Daoy (cell line): ENCODE measurements at regions not wholly inside any gene's neighbourhood (a gene's known extent, or its start where the extent isn't known, plus 50 kb on each side); places are given as distances from the start of the nearest gene placed in this dataset.

ENCODE experiments used
- DNase-seq: peaks from one replicate; pipeline ENCODE4 v3.0.0-alpha.2; 2015; ENCODE audit warnings: low read depth

DNA sequence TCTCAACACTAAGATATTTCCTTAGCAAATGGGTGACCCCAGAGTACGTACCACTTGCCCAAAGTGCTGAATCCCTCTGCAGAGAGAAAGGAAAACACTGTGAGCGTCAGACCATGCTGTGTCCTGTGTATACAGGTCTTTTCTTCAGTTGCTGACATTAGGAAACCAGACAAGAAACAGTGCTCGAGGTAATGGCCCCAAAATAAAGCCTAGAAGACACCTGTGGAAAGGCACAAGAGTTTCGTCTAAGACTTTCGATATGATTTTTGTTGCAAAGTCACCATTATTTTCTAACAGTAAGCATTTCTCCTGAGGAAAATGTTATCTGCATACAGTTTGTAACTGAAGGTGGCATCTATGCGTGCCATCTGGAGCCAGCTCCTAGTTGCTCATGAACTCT, 62.0 kb upstream of the SIMC1 start:
- DNase-seq = no peak

DNA sequence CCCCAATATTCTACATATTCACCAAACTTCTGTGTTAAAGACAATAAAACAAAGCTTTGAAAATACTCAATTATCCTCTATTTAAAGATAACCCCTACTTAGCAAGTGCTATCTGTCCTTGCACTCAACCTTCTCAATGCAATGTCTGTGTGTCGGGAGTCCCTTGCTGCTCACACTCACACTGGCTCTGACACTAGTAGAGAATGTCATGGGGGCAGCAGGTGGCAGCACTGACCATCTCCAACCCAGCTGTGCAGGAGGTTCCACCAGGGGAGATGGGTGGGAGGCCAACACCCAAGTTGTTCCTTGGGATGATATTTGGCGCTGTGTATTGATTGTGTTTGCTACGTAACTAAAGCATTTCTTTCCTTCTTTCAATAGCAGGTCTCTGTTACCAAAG, 59.4 kb upstream of the SIMC1 start:
- DNase-seq = no peak

DNA sequence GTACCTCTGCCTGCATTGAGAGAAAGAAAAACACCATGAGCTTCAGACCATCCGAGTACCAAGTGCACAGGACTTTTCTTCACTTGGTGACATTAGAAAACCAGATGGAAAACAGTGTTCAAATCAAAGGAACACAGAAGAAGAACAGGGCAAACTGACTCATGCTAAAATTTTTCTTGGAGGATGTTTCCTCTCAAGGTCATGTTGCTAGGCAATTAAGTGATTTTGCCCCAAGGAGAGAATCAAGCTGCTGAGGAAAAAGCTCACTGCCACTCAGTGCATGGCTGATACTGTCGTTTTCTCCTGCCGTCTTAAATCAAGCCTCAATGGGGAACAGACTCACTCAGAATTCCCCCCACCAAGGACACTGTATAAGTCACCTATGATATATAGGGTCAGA, 57.9 kb upstream of the SIMC1 start:
- peak; percentile 44 for DNase-seq

DNA sequence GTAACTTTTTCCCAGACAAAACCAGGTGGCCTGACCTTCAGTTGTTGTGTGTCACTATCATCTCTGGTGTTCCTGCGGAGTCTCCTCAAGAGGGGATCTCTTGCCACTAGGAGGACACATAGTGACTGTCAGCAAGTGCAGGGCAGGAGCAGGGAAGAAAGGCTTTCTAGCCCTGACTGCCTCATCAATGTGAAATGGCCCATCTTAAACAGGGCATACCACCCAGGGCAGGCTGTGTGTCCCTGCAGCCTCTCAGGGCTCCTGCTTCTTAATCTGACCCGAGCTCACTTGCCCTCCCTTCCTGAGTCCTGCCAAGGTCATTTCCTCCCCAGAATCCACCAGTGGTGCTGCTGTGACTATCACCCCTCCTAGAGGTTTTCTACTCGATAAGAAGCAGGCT, 57.4 kb upstream of the SIMC1 start:
- no peak for DNase-seq

DNA sequence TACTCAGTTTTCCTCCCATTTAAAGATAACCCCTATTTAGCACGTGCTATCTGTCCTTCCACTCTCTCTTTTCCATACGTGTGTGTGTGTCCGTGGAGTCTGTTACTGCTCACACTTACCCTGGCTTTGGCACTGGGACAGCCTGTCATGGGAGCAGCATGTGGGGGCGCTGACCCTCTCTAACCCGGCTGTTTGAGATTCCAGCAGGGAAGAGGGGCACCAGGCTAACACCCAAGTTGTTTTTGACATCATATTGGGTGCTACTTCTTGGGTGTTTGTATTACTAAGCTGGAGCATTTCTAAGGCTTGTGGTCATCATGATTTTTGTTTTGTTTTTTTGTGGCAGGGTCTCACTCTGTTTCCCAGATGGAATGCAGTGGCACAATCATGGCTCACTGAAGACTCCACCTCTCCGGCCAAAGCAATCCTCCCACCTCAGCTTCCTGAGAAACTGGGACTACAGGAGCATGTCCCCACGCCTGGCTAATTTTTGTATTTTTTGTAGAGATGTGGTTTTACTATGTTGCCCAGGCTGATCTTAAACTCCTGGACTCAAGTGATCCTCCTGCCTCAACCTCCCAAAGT, 56.9 kb upstream of the SIMC1 start:
- DNase-seq = peak; percentile 29

DNA sequence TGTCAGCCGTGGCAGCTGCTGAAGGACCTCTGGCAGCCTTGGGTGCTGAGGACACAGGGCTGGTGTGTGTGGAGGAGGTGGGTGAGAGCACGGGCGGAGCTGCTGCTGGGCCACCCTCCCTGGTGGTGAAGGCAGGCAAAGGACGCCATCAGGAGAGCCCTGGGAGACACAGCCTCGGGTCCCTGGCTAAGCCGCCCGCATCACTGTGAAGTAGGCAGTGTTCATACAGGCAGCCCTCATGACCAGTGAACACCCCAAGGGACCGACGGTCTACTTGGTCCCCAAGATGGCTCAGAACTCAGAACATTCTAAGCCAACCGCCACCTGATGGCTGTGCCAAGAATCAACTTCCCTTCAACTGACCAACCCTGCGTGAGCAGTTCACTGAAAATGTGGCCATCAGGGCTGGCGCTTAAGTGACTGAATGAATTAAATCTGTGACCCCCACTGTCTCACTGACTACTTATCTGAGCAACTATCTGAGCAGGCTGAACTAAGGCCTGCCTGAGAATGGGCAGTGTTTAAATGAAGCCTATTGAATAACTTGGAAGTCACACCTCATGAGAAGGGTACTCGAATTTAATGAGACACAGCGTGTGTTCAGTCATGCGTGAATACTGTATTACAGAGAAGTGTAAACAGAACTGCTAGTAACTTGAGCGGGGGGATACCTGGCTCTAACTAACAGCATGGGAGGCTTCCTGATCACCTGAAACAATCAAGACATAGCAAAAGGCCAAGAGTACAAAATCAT, 54.7 kb upstream of the SIMC1 start:
- DNase-seq = no peak

DNA sequence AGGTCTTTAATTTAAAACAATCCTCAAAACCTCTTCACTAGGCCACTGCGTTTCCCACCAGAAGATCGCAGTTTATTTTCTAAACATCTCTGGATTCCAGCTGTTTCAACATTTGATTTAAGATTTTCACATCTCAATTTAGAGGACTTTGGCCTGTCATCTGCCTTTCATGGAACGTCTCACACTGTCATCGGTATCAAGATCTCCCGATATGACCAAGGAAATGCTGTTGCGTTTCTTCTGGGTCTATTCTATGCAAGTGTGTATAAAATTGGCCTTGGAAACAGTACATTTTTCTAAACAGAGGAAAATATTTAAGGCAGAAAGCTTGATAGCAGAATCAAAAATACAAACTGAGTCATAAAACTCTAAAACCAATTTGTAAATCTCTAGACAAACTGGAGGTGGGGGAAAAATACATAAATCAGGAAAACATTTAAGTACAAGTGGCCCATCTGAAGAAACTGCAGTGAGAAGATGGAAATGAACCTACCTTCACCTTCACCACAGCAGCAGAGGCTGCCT, 53.6 kb upstream of the SIMC1 start:
- no peak for DNase-seq

DNA sequence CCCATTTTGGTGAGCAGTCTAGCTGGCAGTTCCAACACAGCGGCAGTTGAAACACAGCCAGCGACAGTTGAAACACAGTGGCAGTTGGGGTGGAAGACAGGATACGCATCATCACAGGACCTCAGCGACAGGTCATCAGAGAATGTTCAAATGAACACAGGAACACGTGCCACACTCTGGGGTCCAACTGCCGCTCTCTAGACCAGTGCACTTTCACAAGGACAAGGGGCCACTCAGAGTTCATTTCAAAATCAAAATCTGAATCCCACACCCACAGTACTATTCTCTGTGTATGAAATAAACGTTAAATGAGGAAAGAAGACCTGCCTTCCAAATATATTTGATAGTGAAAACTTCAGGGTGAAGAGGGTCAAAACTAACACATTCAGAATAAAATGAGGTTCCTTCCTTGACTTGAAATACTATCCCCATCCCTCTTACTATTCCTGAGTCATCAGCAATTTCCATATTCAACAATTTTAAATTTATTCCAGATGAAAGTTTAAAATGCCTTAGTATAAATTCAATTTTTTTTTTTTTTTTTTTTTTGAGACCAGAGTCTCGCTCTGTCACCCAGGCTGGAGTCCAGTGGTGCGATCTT, 53.0 kb upstream of the SIMC1 start:
- DNase-seq = peak; percentile 41

DNA sequence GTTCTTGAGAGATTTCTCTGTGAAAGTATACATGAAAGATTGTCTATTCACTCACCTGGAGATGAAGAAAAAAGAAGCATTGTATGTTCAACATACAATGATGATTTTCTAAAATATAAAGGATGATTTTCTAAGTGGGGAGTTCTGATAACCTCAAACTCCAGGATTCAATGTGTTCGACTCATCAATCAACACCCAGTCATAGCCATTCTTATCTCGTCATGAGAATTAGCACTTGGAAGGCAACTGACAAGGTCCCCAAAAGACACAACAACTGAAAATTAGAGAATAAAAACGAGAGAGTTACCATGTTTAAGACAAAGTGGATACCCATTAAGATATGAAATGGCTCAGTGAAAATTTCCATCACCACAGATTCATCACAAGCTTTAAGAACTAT, 52.1 kb upstream of the SIMC1 start:
- no peak for DNase-seq

DNA sequence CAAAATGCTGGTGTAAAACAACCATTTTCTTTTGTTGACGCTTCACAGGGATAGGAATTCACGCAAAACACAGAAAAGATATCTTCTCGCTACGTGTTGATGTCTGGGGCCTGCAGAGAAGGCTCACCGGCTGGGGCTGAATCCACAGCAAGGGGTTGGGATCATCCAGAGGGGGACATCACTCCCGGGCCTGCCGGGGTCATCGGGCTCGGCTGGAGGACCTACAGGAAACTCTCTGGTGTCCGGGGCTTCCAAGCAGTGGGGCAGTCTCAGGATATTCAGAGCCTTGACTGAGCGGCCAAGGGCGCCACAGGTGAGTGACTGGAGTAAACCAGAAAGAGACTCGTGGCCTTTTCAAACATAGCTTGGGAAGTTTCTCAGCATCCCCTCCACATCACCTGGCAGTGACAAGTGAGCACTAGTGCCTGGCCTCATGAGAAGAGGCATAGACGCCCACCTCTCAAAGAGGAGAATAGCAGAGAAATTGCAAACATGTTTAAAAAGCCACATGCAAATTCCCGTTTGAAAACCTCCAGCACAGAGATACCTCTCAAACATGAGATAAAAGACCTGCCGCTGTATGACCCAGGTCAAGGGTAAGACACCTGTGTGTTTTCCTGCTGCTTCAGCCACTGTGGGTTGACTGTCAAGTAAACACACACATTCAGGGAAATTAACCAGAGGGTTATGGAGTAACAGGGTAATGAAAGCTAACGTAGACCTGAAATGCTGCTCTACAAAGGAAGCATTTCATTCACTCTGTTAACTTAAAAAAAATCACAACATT, 50.8 kb upstream of the SIMC1 start:
- no peak for DNase-seq

DNA sequence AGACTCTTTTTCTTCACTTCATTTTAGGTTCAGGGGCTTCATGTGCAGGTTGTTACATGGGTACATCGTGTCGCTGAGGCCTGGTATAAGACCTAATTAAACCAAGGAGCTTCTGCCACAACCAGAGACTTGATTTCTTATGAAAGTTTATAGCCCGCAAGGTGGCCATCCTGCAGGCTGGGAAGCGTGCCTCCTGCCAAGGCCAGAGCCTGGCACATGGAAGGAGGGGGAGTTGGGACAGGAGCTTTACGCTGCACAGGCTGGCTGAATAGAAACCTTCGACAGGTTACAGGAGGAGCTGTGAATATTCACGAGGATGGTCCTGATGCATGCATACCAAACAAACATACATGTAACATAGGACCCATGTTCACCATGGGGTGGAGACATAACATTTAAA, 50.1 kb upstream of the SIMC1 start:
- no peak for DNase-seq
